ENCODE measurements at regions not wholly inside any gene's neighbourhood (a gene's known extent, or its start where the extent isn't known, plus 50 kb on each side); places are given as distances from the start of the nearest gene placed in this dataset.

DNA sequence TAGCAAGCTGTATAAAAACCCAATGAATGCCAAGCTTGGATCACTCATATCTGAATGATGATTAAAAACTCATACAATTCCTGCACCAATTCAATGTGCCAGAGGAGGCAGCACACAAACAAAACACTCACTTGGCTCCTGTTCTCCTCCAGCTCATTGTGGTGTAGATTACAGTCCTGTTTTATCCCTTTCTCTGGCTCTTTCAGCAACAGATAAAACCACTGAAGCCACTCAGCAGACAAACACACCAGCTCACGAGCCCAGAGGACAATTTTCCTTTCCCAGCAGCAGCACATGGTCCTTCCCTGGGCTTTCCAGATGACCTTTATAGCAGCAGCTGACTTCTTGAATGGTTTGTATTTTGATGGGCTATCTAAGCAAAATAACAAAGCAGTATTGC is 107.3 kb upstream of the STARD3NL start:
- DNase-seq (ENCODE audit: low spot score) = peak; percentile 8

DNA sequence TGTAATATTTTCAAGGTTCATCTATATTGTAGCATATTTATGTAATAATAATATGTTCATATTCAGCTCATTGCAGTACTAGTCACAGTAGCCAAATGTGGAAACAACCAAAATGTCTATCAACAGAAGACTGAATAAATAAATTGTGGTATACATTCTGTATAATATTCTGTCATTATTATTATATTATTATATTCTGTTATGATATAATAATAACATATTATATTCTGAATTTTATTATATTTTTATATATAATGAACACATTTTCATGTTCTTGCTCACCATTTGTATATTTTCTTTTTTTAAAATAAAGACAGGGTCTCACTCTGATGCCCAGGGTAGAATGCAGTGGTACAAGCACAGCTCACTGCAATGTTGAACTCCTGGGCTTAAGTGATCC is 91.2 kb upstream of the STARD3NL start:
- DNase-seq (ENCODE audit: low spot score) = no peak

GRCh38 chr7:38102507-38102906 is 75.5 kb upstream of the STARD3NL start:
- no peak for DNase-seq (ENCODE audit: low spot score)

- peak; percentile 69 for DNase-seq (ENCODE audit: low spot score)
Observed at GRCh38 chr7:38105874-38106483, 72.1 kb upstream of the STARD3NL start.

GRCh38 chr7:38107486-38107893 is 70.6 kb upstream of the STARD3NL start:
- DNase-seq (ENCODE audit: low spot score) = peak; percentile 76

- no peak for DNase-seq (ENCODE audit: low spot score)
Observed at GRCh38 chr7:38112075-38112474, 66.0 kb upstream of the STARD3NL start.

DNA sequence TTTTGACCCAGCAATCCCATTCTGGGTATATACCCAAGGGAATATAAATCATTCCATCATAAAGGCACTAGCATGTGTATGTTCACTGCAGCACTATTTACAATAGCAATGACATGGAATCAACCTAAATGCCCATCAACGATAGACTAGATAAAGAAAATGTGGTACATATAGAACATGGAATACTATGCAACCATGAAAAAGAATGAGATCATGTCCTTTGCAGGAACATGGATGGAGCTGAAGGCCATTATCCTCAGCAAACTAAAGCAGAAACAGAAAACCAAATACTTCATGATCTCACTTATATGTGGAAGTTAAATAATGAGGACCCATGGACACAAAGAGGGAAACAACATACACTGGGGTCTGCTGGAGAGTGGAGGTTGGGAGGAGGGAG is 58.0 kb upstream of the STARD3NL start:
- no peak for DNase-seq (ENCODE audit: low spot score)

GRCh38 chr7:38122501-38122900 is 55.5 kb upstream of the STARD3NL start:
- DNase-seq (ENCODE audit: low spot score) = no peak

DNA sequence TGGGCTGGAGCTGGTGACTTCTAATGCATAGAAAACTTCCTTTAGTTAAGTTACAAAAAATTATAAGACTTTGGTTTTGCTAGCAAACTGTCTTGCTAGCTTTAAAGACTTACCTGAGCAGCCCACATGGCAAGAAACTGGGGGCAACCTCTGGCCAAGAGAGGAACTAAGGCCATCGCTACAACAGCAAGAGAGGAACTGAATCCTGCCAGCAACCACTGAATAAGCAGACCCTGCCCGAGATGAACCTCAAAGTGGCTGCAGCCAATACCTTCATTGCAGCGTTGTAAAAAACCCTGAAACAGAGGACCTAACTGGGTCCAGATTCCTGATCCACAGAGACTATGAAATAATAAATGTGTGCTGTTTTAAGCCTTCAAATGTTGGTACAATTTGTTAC is 54.6 kb upstream of the STARD3NL start:
- DNase-seq (ENCODE audit: low spot score) = no peak

- no peak for DNase-seq (ENCODE audit: low spot score)
Observed at GRCh38 chr7:38127216-38128207, 50.5 kb upstream of the STARD3NL start.
